ENCODE measurements at regions not wholly inside any gene's neighbourhood (a gene's known extent, or its start where the extent isn't known, plus 50 kb on each side); places are given as distances from the start of the nearest gene placed in this dataset.
"Not testable (repeated sequence)": the region's sequence is repeated elsewhere in the genome, so short reads cannot be mapped to it uniquely, and the experiment has no call there.

GRCh38 chr4:138656990-138657389 lies 358.6 kb upstream of the NOCT start:
- DNase-seq, result no peak

- DNase-seq, result no peak
Measured at GRCh38 chr4:138655985-138656384, 359.6 kb upstream of the NOCT start.

GRCh38 chr4:138655286-138655685 lies 360.3 kb upstream of the NOCT start:
- no peak for DNase-seq

- no peak for DNase-seq
Measured at GRCh38 chr4:138650929-138651448, 364.6 kb upstream of the NOCT start.

GRCh38 chr4:138650495-138650894 lies 365.1 kb upstream of the NOCT start:
- no peak for DNase-seq

- no peak for DNase-seq
Measured at GRCh38 chr4:138647433-138647832, 368.1 kb upstream of the NOCT start.

GRCh38 chr4:138646383-138646782 lies 369.2 kb upstream of the NOCT start:
- no peak for DNase-seq

GRCh38 chr4:138645289-138645688 lies 370.3 kb upstream of the NOCT start:
- DNase-seq, result no peak

GRCh38 chr4:138644322-138644721 lies 371.3 kb upstream of the NOCT start:
- DNase-seq, result no peak

GRCh38 chr4:138643827-138644226 lies 371.8 kb upstream of the NOCT start:
- DNase-seq, result no peak

- no peak for DNase-seq
Measured at GRCh38 chr4:138639018-138639741, 376.4 kb upstream of the NOCT start.

GRCh38 chr4:138636781-138637180 lies 378.8 kb upstream of the NOCT start:
- DNase-seq, result no peak

- DNase-seq, result no peak
Measured at GRCh38 chr4:138634915-138635314, 380.7 kb upstream of the NOCT start.

GRCh38 chr4:138633580-138633904 lies 382.0 kb upstream of the NOCT start:
- DNase-seq, result no peak

- DNase-seq, result no peak
Measured at GRCh38 chr4:138632856-138633579, 382.6 kb upstream of the NOCT start.

GRCh38 chr4:138630666-138631065 lies 384.9 kb upstream of the NOCT start:
- no peak for DNase-seq

- no peak for DNase-seq
Measured at GRCh38 chr4:138629669-138630068, 385.9 kb upstream of the NOCT start.

- no peak for DNase-seq
Measured at GRCh38 chr4:138627096-138627495, 384.9 kb upstream of the SLC7A11 start.

- not testable (repeated sequence) for DNase-seq
Measured at GRCh38 chr4:138622362-138622761, 380.2 kb upstream of the SLC7A11 start.

GRCh38 chr4:138616775-138617174 lies 374.6 kb upstream of the SLC7A11 start:
- no peak for DNase-seq

GRCh38 chr4:138614398-138615142 lies 372.4 kb upstream of the SLC7A11 start:
- no peak for DNase-seq

GRCh38 chr4:138612428-138612827 lies 370.3 kb upstream of the SLC7A11 start:
- DNase-seq, result no peak

- no peak for DNase-seq
Measured at GRCh38 chr4:138611721-138612120, 369.6 kb upstream of the SLC7A11 start.

GRCh38 chr4:138611017-138611416 lies 368.9 kb upstream of the SLC7A11 start:
- DNase-seq, result no peak

Data from activated effector memory CD4-positive, alpha-beta T cell treated with anti-CD3 and anti-CD28 coated beads, Interleukin-2, amount 50 U/mL, for 16 hours (primary cell).